Fibroblast of mammary gland (primary cell): ENCODE measurements at regions not wholly inside any gene's neighbourhood (a gene's known extent, or its start where the extent isn't known, plus 50 kb on each side); places are given as distances from the start of the nearest gene placed in this dataset.

Experiments
- DNase-seq: peaks from one replicate; pipeline ENCODE4 v3.0.0-alpha.2; 2010; ENCODE audit warnings: low read depth
- H3K4me3 ChIP-seq: 2 replicates; pipeline ENCODE4 v1.5.1; 2011; ENCODE audit warnings: low read depth, mild to moderate bottlenecking, low read length, moderate library complexity; ENCODE audit not compliant: control insufficient read depth
- TF ChIP-seq, protein P1 (sequence below): conservative IDR thresholded peaks from 2 replicates; pipeline ENCODE4 v1.5.1; 2011; ENCODE audit warnings: low read depth, low read length, inconsistent platforms; ENCODE audit not compliant: control insufficient read depth, insufficient read depth

DNA sequence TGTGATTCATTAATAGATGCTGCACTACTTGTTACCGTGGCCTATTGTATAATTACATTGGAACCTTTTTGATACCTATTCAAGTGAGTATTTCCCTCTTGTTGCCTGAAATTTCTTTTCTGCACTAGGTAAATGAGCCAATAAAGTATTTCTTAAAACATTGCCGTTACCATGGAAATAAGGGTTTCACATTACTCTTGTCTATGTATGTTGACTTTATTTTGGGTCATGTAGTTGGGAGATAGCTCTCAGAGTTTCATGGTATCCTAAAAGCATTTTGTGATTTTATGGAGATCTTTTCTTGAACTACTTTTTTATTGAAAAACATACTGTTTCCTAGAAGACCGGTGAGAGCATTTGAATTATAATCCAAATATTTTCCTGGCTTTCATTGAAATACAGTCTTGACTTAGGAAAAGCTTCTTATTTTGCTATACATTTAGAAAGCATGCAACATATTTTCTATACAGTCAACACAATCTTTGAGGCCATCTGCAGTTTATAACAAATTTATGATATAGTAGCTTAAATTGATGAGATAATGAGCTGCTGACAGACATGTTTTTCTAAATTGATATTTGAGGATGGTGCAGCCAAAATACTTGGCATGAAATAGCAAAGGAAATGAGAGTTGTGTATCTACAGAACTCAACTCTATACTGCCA lies 650.4 kb downstream of the RFPL4B start:
- TF ChIP-seq, protein P1, sequence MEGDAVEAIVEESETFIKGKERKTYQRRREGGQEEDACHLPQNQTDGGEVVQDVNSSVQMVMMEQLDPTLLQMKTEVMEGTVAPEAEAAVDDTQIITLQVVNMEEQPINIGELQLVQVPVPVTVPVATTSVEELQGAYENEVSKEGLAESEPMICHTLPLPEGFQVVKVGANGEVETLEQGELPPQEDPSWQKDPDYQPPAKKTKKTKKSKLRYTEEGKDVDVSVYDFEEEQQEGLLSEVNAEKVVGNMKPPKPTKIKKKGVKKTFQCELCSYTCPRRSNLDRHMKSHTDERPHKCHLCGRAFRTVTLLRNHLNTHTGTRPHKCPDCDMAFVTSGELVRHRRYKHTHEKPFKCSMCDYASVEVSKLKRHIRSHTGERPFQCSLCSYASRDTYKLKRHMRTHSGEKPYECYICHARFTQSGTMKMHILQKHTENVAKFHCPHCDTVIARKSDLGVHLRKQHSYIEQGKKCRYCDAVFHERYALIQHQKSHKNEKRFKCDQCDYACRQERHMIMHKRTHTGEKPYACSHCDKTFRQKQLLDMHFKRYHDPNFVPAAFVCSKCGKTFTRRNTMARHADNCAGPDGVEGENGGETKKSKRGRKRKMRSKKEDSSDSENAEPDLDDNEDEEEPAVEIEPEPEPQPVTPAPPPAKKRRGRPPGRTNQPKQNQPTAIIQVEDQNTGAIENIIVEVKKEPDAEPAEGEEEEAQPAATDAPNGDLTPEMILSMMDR, result no peak
- no peak overlapping the region for H3K4me3 ChIP-seq
- no peak for DNase-seq

DNA sequence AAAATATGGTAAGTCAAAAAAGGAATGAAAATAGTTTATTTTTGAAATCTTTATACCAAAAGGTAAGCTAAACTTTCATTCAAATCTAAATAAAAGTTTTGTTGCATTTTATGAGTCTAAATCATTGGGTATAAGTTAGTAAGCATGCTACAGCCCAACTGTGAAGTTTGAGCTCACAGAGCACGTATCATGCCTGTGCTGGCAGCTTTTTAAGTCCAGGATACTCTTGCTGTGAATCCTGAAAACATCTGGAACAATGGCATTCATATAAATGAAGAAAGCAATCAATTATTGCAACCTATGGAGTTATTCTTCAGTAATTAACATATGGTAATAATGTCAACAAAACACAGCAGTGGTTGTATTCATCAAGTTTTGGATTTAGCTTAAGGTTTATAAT lies 656.9 kb downstream of the RFPL4B start:
- TF ChIP-seq, protein P1, result no peak
- H3K4me3 ChIP-seq, result no peak overlapping the region
- DNase-seq, result no peak

DNA sequence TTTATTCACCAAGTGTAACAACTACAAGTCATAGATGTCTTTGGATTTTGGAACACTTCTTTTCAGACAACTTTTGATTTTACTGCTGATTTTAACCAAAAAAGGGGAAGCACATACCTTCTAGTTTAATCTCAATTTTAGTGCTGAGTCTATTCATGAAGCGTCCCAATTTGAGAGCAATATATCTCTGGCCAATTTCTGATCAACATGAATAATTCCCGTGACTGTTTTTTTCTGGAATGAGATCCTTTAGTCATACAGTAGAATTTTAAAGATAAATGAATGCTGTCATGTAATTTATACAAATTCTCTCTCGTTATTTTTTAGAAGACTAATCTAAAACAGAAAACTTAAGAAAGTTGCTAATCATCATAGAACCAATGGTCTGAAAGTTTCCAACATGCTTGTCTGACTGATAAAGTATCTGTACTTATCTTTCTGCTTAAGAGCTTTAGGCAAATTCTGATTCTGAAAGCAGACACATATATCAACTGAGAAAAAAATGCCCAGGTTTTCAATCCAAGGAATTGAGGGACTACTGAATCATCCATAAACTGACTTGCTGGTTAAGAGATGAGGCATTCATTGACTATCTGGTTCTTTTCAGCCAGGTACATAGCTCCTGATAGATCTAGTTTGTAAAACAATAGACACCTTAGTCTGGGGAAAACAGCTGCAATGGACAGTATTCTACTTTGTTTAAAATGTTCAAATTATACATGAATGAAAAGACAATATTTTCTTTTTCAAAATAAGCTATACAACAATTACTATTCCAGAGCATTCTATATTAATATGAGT lies 657.5 kb downstream of the RFPL4B start:
- no peak for DNase-seq
- TF ChIP-seq, protein P1, result no peak
- no peak overlapping the region for H3K4me3 ChIP-seq

DNA sequence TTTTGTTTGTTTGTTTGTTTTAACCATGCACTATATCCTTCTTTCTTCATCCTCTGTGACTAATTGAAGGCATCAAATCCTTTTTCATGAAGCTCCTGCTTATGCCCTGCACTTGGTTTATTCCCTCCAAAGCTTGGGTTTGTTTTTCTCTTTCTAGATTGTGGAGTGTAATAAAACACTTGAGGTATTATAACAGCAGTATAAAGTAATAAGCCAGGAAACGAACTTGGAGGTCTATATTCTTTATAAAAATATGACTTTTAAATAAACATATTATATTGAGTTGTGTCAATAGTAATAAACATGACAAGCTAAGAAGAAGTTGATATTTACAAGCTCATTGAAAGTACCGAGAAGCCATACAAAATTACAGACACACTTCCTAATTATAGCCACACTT lies 659.4 kb downstream of the RFPL4B start:
- DNase-seq, result no peak
- TF ChIP-seq, protein P1, result no peak
- no peak overlapping the region for H3K4me3 ChIP-seq

DNA sequence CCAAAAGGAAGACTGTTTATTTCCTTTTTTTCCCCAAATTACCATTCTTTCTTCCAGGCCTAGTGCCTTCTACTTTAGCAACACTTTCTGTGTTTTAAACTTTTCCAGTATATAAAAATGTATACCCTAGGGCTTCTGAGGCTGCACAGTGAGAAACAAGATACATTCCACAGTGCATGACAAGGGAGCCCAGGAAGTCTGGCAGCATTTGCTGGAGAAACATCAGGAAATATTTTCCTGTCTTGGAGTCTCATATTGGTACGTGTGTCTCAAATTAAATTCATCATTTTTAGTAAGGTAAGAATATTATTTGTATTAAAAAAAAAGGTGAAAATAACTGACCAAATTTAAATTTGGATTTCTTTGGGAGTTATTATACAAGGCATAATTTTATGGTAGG lies 662.6 kb downstream of the RFPL4B start:
- no peak for DNase-seq
- TF ChIP-seq, protein P1, result no peak
- H3K4me3 ChIP-seq, result no peak overlapping the region

DNA sequence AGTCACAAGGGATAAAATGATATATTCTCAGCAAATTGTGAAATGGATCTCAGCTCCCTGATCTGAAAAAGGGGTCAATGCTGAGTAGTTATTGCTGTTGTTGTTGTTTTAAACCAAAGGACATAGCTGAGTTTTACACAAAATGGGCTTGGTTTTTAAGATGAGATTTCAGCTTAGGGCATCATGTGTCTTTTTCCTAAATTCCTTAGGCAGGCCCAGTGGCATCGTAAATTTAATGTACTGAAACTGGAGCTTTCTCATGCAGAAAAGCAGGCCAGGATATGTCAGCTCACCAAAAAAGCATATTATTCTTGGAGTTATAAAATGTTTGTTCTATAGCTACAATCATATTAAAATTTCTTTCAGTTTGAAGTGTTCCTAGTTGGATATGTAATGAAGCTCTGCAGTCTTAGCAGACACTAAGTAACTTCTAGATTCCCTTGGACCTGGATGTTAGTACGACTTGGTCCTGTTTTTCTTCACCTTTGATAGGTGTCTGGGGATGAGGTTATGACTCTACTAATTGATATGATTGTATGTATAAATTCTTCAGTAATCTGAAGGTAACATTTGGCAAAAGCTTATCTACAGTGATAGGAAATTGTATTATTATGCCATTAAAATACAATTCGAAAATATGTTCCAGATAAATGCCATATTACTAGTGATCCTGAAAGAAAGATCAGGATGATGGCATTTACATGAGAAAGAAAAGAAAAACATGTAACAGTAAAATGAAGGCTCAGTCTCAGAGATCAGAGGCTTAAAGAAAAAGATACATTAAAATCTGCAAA lies 663.3 kb downstream of the RFPL4B start:
- TF ChIP-seq, protein P1, result no peak
- H3K4me3 ChIP-seq, result no peak overlapping the region
- DNase-seq, result no peak
